HG02642 (cell line): ENCODE measurements at regions not wholly inside any gene's neighbourhood (a gene's known extent, or its start where the extent isn't known, plus 50 kb on each side); places are given as distances from the start of the nearest gene placed in this dataset.
"Not testable (repeated sequence)": the region's sequence is repeated elsewhere in the genome, so short reads cannot be mapped to it uniquely, and the experiment has no call there.

Experiments
- ATAC-seq: cut with Tn5 transposase; IDR thresholded peaks from one replicate; pipeline ENCODE4 v1.9.1; 2021; ENCODE audit warnings: mild to moderate bottlenecking; ENCODE audit not compliant: unreplicated experiment, poor library complexity

DNA sequence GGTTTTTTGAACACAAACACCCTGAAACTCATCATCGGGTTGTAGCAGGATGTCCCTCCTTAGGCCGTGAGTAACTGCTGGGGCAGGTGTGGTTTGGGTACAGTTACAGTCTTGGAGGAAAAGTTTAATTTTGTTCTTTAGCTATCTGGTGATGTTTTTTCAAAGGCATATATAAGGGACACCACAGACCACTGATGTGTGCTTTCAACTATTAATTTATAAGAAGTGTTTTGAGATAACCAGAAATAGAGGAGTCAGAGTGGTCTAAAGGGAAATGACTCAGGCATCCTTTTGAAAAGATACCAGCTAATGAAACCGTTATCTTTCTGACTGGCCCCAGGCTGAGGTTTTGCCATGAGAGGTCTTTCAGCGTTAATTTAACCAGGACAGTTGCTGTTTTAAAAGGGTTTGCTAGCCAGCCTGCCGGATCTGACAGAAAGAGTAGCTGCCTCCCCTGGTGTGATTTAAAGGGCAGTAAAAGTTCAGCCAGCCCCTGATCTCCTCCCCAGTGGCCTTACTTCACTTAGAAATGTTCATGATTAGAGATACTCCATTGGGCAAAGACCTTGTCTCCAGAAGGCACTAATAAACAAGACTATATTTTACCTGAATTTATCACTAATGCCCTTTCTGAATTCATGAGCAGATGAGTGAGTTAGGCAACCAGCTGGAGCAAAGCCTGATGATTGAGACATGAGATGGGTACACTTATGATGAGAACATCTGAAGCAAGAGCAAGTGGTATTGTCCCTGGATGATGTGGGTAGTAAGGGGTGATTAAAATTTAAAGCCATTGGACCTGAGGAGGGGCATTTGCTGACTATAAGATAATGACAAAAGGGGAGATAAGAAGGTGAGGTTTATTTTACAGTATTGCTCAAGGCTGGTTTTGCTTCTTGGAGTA lies 482.5 kb upstream of the TBL1XR1 start:
- ATAC-seq, result peak; percentile 69

DNA sequence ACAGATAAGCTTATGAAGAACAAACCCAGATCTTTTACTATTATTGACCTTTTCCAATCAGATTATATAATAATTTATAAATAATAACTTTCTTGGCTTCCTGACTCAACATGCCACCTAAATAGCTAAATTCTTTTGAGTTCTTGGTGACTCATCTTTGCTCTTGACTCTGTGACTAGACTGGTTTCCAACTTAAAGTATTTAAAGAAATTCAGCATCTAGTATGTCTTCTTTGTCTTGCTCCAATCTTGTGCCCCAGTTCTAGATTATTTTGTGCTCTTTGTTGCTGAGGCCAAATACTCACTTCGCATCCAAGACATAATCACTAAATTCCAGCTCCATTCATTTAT lies 483.2 kb upstream of the TBL1XR1 start:
- ATAC-seq, result no peak

DNA sequence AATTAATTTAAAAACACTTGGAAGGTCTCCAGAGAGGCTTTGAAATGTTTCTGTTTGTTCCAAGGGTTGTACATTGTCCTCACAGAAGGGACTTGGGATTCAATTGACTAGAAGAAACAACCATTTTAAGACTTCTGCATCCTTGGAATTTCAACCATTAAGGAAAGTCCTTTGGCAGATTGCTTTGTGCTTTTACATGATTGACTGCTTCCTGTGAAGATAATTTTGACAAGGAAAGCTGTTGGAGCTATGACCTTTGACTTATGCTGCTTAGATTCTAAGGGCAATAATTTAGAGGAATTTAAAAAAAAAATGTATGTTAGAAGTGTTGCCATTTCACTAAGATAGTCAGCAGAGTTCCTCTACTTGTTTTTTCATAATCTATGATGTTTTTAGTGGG lies 483.9 kb upstream of the TBL1XR1 start:
- ATAC-seq, result no peak

DNA sequence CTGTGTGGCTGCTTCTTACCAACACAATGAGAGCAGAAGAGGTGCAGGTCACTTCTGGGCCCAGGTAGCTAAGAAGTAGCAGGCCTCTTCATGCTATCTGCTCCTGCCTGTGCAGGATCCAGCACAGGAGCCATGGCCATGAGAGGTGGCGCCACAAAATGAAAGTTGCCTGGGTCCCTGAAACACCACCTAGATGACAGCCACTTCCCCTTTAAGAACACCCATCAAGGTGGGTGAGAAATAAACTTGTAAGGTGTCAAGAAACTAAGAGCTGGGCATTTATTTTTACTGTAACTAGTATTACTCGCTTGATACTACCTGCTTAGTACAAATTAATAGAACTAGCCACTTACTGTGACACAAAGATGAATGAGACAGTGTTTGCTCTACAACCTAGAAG lies 484.6 kb upstream of the TBL1XR1 start:
- no peak for ATAC-seq

DNA sequence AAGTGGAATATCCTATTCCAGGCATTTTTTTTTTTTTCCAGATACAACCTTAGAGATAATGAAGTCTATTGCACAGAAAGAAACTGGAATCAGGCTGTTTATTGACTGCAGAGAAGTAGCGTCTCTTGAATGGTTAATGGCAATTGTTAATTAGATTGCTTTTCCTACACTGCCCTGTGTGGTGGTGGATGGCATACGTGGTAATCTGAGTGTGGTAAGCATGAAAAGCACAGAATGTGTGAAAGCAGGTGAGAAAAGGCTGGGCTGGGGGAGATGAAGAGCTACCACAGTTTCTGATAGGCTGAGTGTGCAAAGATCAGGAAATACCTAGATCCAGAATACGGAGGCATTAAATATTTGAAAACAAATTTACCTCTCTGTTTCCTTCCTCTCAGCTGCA lies 486.3 kb upstream of the TBL1XR1 start:
- no peak for ATAC-seq

DNA sequence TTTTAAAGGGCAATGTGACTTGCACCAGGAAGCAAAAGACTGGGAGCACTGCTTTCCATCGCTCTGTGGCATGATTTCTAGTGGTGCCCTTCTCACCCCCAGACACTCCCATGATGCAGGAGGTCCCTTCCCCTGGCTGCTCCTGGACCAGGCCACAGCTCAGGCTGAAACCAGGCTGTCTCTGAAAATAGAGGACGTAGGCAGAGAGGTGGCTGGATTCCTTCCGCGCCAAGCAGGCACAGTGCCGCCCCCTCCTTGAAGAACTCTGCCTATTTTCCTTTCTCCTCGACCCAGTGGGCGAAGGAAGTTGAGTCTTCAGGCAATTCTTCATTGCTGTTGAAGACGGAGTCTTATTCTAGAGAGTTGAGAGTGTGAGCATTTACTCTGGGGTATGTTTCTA lies 489.4 kb upstream of the TBL1XR1 start:
- no peak for ATAC-seq

DNA sequence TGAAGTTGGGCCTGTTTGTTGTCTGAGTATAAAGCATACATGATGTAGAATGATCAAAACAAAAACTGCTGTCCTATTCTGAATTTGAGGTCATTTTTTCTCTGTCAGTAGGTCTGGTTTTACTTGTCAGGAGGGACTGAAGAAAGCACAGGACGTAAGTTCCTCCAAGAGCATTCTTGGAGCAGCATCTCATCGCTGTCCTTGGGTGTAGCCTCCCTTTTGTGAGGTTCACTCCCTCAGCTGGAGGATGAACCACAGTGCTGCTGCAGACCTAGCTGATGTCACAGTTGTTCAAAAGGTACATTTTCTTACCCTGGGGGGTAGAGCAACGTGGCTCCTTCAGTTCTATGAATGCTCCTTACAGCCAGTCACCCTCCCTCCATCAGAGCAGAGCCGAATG lies 490.0 kb upstream of the TBL1XR1 start:
- ATAC-seq, result no peak

DNA sequence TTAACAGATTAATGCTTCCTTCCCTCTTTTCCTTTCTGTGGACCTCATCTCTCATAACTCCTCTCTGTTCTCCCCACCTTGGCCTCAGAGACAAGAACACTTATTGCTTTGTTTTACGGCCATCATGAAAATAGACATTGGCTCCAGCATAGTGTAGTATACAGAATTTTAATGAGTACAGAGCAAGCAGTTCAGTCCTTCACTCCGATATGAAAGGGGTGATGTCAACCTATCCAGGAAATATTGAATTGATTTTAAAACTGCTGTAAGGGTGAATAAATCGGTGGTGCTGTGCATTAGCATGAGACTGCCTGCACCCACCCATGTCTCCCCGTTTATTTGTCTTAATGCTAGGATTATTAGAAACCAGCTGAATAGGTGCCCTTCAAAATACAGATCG lies 490.9 kb upstream of the TBL1XR1 start:
- no peak for ATAC-seq

DNA sequence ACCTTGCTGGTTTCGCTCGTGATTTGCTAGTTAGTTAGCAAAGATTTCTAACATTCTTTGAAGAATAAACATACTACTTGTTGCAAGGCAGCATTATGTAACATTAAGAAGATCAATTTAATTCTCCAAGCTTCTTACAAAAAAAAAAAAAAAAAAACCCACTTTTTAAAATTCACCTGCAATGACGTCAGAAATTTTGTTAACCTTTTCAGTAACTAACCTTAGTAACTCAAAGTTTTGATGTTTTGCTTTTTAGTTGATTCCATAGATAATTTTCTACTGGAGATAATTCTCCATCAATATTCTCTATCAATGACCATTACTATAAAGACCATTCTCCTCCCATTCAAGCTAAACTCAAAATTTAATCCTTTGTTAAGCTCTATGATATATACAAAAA lies 491.8 kb upstream of the TBL1XR1 start:
- no peak for ATAC-seq

DNA sequence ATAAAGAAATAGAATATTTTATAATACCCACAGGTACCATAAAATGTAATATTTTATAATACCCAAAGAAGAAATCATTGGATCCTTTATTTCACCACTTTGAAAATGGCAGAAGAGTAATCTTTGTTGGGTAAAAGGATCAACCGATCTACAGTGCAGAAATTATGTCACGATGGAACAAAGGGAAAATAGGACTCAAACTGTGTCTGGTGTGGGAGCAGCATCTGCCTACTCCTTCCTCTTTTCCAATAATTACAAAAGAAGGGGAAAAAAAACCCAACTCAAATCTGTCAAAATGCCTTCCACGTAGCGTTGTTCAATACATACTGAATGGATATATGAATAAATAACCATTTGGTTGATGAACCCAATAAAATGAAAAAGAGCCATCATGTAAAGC lies 492.6 kb upstream of the TBL1XR1 start:
- no peak for ATAC-seq

DNA sequence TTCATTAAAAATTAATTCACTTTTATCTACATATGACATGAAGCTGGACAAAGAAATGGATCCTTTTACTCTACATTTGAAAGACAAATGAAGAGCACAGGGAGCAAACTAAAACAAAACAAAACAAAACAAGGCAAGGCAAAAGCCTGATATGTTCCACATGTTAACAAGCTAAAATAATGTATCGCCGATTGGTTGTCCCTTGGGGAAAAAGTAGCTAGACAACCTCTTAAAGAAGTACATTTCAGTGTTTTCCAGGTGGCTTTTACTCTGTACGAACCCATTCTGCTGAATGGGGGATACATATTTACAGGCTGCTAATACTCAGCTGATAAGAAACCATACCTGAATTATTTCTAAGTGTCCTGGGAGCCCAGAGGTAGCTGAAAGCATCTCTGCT lies 493.0 kb upstream of the TBL1XR1 start:
- ATAC-seq, result no peak

DNA sequence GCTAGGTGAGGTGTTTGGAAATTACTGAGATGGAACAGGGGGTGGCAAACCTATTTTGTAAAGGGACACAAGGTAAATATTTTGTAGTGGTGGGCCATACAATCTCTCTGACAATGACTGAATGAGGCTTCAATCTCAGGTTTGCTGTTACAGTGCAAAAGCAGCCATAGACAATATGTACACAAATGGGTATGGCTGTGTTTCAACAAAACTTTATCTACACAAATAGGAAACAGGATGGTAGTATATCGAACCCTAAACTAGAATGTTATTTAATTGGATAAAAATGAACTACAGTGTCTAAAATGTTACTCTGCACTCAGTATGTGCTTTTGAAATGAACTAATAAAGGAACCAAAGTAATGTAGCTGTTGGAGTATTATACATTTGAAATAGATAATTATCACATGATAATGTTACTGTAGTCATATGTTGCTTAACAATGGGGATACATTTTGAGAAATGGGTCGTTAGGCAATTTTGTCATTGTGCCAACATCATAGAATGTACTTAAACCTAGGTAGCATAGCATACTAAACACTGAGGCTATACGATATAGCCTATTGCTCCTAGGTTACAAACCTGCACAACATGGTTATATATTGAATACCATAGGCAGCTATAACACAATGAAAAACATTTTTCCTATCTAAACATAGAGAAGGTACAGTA lies 495.2 kb upstream of the TBL1XR1 start:
- no peak for ATAC-seq

DNA sequence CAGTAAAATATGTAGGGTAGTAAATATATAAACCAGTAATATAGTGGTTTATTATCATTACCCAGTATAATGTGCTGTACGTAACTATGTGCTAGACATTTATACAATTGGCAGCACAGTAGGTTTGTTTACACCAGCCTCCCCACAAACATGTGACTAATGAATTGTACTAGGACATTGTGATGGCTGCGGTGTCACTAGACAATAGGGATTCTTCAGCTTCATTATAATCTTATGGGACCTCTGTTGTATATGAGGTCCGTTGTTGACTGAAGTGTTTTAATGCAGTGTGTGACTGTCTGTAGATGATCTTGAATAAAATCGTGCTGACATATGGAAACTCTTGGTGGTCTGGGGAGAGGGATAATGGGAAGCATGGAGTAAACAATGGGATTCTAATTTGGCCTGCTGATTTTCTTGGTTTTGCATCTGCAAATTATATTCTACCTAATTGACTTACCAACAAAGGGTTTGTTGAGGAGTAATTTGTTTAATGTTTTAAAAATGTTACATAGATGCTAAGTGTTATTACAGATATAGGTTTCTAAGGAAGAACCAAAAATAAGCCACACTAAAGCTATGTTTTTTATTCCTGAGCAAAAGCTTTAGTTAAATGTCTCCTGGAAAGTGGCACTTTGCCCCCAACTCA lies 496.5 kb upstream of the TBL1XR1 start:
- no peak for ATAC-seq

DNA sequence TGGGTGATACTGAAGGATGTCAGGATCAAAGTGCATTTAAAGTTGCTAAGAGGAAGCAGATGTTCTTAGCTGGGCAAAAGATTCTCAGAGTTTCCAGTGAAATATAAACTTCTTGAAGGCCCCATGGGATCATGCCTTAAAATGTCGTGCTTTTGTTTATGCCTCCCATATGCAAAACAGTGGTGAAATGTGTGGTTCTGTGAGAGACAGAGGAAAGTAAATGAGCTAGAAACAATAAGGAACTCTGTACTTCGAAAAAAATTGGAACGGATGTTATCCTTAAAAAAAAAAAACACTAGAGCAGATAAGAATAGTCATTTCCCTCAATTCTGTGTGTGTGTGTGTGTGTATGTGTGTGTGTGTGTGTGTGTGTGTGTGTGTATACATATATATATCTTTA lies 497.0 kb upstream of the TBL1XR1 start:
- ATAC-seq, result no peak

DNA sequence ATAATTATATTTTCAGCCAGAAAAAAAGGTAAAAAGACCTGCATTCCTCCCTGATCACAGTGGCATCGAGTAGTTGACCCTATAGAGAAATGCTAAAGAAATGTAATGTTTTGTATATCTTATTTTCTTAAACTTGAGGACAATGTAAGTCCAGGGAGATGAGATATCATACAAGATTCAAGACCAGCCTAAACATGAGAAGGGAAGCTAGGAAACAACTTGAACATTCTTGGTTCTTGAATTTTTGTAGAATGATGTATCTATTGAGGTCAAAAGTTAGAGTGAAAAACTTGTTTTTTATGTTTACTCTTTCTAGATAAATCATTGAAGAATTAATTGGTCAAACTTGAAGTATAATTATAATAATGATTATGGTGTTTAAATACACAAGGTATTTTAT lies 497.7 kb upstream of the TBL1XR1 start:
- no peak for ATAC-seq

DNA sequence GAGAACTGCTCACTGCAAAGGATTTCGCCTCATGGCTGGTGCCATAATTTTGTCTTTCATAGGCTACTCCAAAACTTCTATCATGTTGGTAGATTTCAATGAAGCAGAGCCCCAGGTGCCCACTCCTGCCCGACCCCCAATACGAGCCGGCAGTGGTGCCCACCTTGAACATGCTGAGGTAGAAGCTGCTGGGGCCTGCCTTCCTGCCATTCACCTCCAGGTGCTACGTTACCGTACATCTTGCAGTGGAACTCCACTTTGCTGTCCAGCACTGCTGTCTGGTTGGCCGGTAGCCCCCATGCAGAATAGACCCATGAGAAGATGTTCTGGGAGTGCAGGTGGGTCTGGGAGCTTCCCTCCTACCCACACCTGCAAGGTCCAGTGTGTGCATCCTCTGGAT lies 502.8 kb upstream of the TBL1XR1 start:
- no peak for ATAC-seq

DNA sequence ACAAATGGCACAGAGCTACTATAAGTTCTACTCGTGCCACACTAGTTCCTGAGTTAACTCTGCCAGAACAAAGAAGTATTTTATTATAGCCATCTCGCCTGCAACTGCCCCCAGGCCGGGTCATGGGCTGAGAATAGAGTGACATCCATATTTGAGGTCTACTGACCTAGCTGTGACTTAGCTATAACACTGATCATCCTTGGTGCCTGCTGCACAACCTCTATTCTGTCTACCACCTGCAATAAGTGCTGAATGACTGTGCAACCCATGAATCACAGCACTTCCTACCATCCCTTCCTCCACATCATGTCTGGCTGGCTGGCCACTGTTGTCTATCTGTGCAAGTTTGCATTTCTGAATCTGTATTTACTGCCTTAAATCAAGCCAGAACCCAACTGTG lies 506.5 kb upstream of the TBL1XR1 start:
- ATAC-seq, result no peak

DNA sequence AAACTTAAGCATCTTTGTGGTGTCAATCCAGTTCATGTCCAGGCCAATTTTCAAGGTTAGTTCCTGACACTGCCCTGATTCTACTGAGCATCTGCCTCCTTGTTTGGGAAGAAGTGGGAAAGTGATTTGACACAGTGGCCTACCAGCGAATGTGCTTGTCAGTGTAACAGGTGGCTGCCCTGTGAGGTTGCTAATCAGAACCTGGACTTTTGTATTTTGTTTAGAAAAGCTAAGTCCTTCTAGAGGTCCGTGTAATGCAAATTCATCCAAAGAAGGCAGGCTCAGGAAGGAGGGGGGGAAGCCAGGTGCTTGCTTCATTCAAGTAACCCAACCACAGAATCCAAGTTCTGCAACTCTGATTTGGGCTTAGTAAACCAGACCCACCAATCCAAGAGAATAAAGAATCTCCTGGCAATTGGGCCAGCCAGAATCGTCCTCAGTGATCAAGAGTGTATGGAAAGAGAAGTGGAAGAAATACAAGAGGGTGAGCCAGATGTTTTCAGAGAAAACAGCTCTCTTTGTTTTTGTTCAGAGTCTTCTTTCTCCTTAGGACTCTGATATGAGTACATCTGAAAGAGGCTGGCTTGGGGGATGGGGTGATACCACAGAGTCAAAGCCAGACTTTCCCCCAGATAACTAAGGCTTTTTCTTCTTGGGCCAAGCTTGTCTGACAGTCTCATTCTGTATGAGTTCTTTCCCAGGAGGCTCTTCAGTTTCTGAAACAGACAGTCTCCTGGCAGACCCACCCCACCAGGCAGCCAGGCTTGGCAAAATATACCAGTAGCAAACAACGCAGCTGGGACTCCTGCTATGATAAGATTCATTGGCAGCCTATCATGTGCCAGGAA lies 508.9 kb upstream of the TBL1XR1 start:
- no peak for ATAC-seq

DNA sequence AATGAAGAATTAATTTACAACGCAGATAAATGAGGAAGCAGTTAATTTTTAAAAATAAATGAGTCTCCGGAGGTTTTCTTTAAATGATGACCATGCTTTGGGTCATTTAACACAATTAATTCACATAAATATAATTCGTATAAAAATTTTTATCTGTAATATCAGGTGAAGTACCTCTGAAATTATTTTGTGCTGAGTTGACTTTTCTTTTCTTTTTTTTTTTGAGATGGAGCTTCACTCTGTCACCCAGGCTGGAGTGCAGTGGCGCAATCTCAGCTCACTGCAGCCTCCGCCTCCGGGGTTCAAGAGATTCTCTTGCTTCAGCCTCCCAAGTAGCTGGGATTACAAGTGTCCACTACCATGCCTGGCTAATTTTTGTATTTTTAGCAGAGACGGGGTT lies 512.2 kb upstream of the TBL1XR1 start:
- not testable (repeated sequence) for ATAC-seq

DNA sequence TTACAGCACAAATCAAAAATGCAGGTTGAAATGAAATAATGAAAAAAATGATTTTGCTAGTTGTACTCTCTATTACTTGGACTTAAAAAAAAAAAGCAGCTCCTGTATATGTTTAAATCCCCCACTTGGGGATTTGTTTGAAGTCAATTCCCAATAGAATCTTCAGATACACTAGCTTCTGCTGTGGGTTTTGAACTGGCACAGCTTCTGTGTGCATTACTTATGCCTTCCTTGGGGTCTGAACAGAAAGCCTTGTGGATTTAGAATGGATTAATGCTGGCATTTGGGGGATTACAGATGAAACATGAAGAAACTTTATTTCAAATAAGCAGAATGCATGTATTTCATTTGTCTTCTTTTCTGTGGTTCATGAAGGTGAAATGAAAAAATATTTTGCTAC lies 513.2 kb upstream of the TBL1XR1 start:
- ATAC-seq, result no peak

DNA sequence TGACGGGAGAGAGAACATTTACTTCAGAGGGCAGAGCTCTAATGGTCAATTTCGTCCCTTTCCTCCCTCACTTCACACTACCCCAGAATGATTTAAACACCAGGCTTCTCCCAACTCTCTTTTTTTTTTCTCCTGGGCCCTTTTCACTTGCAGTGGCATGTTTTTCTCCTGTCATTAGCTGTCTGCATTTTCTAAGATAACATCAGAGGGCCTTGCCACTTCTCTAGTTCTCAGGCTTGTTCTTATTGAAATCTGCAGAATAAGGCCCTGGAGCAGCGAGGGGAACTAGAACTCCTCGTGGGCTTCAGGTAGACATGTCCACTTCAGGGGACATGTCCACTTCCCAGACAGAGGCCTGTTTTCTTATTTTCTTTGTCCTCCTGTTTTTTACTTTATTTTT lies 514.4 kb upstream of the TBL1XR1 start:
- ATAC-seq, result no peak
